Cardiac muscle cell (in vitro differentiated cells and primary cell): ENCODE measurements at regions not wholly inside any gene's neighbourhood (a gene's known extent, or its start where the extent isn't known, plus 50 kb on each side); places are given as distances from the start of the nearest gene placed in this dataset.
"Not testable (repeated sequence)": the region's sequence is repeated elsewhere in the genome, so short reads cannot be mapped to it uniquely, and the experiment has no call there.

Experiments
- DNase-seq, 2 donors: peaks; one replicate each; pipeline versions ENCODE4 v3.0.0 to v3.0.0-alpha.2; 2010 to 2017; ENCODE audit warnings: low read depth in 1 of 2, low spot score in 1 of 2
- H3K27ac ChIP-seq: fragments of 200-600 bp; sonication (generic); 2 replicates; pipeline ENCODE4 v1.5.1; 2016
- H3K27me3 ChIP-seq: fragments of 200-600 bp; sonication (generic); 2 replicates; pipeline ENCODE4 v1.6.0; 2016; ENCODE audit warnings: control low read depth
- H3K36me3 ChIP-seq: fragments of 200-600 bp; sonication (generic); 2 replicates; pipeline ENCODE4 v1.5.1; 2016; ENCODE audit warnings: control low read depth
- H3K4me1 ChIP-seq: fragments of 200-600 bp; sonication (generic); 2 replicates; pipeline ENCODE4 v1.8.1; 2017; ENCODE audit warnings: low read depth, mild to moderate bottlenecking, mixed run types
- H3K4me3 ChIP-seq: fragments of 200-600 bp; sonication (generic); 2 replicates; pipeline ENCODE4 v1.5.1; 2016; ENCODE audit warnings: mild to moderate bottlenecking
- H3K9me3 ChIP-seq: fragments of 200-600 bp; sonication (generic); 2 replicates; pipeline ENCODE4 v1.5.1; 2017; ENCODE audit warnings: low read depth, mild to moderate bottlenecking, control low read depth
- TF ChIP-seq, protein P1 (sequence below): IDR thresholded peaks from 2 replicates; pipeline ENCODE4 v1.5.1; 2012; ENCODE audit warnings: low read depth, mild to moderate bottlenecking, low read length

DNA sequence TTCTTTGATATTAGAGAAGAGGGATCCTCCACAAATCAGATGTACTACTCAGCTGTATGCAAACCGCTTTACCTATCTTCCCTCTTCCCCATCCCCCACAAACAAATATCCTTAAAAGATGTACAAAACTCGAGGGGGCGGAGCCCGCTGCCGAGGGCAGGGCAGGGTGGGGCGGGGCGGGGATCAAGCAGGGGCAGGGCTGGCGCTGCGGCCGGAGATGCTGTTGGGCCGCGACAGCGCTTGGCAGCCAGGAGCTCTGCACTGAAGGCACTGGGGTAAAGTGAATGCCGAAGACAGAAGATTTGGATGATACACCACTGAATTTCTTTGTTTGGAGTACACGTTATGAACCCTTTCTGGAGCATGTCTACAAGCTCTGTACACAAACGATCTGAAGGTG lies 474.8 kb downstream of the CDH10 start:
- H3K36me3 ChIP-seq = no peaks in the 10 kb centered on the region
- no peaks in the 10 kb centered on the region for H3K9me3 ChIP-seq
- H3K27ac ChIP-seq = no peak overlapping the region
- DNase-seq = no peak
- no peaks in the 10 kb centered on the region for H3K27me3 ChIP-seq
- no peak overlapping the region for H3K4me3 ChIP-seq
- TF ChIP-seq, protein P1, sequence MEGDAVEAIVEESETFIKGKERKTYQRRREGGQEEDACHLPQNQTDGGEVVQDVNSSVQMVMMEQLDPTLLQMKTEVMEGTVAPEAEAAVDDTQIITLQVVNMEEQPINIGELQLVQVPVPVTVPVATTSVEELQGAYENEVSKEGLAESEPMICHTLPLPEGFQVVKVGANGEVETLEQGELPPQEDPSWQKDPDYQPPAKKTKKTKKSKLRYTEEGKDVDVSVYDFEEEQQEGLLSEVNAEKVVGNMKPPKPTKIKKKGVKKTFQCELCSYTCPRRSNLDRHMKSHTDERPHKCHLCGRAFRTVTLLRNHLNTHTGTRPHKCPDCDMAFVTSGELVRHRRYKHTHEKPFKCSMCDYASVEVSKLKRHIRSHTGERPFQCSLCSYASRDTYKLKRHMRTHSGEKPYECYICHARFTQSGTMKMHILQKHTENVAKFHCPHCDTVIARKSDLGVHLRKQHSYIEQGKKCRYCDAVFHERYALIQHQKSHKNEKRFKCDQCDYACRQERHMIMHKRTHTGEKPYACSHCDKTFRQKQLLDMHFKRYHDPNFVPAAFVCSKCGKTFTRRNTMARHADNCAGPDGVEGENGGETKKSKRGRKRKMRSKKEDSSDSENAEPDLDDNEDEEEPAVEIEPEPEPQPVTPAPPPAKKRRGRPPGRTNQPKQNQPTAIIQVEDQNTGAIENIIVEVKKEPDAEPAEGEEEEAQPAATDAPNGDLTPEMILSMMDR = no peak
- no peaks in the 10 kb centered on the region for H3K4me1 ChIP-seq

DNA sequence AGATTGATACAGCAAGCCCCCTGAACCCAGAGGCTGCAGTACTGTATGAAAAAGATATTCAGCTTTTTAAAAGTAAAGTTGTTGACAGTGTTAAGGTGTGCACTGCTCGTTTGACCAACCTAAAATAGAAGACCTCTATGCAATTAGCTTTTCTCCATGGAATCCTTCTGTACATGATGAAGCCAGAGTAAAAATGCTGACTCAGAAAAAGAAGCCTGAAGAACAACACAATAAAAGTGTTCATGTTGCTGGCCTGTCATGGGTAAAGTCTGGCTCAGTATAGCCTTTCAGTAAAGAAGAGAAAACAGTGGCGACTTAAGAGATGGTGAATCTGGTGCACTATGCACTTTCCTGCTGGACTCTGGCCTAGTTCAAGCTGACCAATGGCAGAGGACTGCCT lies 473.8 kb downstream of the CDH10 start:
- H3K4me3 ChIP-seq, H3K27ac ChIP-seq, H3K36me3 ChIP-seq, DNase-seq, H3K27me3 ChIP-seq, H3K9me3 ChIP-seq, H3K4me1 ChIP-seq: not testable (repeated sequence)

DNA sequence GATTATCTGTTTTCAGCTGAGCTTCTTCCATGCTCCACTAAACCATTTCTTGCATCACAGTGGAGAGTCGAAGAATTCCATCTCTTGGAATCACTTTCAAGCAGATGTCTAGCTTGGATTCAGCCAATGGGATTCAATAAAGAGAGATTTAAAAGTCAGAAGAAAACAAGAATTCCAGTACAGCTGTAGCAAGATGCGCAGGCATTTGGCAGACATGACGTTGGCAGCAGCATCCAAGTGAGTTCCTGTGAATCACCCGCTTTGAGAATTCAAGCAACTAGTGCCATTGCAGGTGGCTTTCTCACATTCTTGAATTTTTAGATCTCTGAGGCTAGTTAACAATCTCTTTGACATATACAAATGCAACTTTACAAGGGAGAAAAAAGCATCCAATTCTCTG lies 467.0 kb downstream of the CDH10 start:
- no peaks in the 10 kb centered on the region for H3K36me3 ChIP-seq
- no peak for DNase-seq
- TF ChIP-seq, protein P1 = no peak

DNA sequence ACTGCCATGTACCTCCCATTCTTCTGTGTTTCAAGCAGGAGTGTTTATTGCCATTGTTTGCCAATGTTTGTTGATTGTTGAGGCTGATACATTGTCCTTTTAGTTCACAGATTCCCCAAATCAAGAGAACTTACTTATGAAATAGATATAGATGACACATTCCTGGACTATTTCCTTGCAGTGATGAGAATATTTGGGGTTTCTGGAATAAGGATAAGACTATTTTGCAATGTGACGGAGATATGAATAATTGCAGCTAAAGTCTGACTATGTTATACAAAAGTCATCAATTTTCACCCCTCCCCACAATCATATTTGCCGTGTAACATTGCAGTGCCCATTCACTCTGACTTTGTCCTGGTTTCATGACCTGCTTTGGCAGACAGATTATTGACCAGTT lies 460.8 kb downstream of the CDH10 start:
- Histone ChIP-seq H3K27me3 (no peaks in the 10 kb centered on the region), H3K9me3 (no peaks in the 10 kb centered on the region), H3K4me1 (no peaks in the 10 kb centered on the region), H3K27ac (no peak overlapping the region), H3K4me3 (no peak overlapping the region), H3K36me3 (no peaks in the 10 kb centered on the region)
- peak in 1 of 2 donors; percentile 21 for DNase-seq
- TF ChIP-seq, protein P1 = no peak

More for the DNA sequence above, 467.0 kb downstream of the CDH10 start:
- H3K4me1 ChIP-seq = no peaks in the 10 kb centered on the region
- H3K27me3 ChIP-seq = no peaks in the 10 kb centered on the region
- H3K9me3 ChIP-seq = no peaks in the 10 kb centered on the region
- H3K27ac ChIP-seq = no peak overlapping the region
- no peak overlapping the region for H3K4me3 ChIP-seq

DNA sequence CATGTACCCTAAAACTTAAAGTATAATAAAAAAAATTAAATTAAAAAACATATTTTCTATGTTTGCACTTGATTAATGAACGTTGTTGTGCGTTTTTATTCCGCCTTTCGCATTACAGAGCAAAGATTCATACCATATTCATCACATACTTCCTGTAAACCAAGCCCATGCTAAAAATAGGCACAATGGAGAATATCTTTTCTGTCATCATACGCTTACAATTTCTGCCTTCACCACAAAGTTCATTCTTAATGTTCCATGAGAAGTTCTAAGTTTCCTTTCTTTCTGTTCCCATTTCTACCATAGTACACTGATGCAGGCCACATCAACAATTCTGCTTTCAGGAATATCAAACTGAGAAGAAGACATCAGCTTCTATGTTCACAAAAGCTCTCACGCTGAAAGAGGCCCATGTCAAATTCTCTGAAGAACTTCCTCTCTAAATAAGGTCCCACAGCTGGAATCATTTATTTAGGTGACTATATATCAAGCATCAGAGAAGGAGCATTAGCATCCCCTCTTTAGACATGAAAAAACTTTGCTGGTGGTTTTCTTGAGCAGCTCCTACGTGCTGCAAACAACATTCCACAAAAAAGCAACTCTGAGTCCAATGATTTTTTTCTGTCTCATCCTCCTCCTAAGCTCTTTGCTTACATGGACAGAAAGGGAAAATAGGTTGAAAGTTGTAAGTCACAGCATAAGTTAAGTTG lies 456.4 kb downstream of the CDH10 start:
- Histone ChIP-seq H3K27ac (no peak overlapping the region), H3K4me1 (no peaks in the 10 kb centered on the region), H3K27me3 (no peaks in the 10 kb centered on the region), H3K9me3 (no peaks in the 10 kb centered on the region), H3K4me3 (no peak overlapping the region), H3K36me3 (no peaks in the 10 kb centered on the region)
- no peak for DNase-seq
- TF ChIP-seq, protein P1 = no peak

DNA sequence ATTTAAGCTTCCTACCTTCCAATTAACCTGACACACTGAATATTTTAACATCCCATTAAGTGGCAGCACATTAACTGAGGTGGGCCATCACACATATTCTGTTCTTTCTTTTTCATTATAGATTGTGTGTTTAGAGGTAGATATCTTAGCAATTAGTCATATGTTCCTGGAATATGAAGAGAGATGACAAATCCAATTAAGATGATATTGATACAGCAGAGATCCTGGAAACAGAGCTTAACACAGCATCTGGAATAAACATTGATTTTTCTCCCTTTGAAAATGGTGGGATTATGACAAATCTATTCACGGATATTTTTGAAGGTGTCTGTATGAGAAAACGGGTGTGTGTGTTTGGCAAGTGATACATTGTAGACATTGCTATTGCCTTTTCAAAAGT lies 448.0 kb downstream of the CDH10 start:
- TF ChIP-seq, protein P1 = no peak
- DNase-seq = no peak

More for the DNA sequence above, 448.0 kb downstream of the CDH10 start:
- H3K4me1 ChIP-seq = no peaks in the 10 kb centered on the region
- no peaks in the 10 kb centered on the region for H3K36me3 ChIP-seq
- H3K4me3 ChIP-seq = no peak overlapping the region
- H3K9me3 ChIP-seq = no peaks in the 10 kb centered on the region
- no peak overlapping the region for H3K27ac ChIP-seq
- no peaks in the 10 kb centered on the region for H3K27me3 ChIP-seq
